ENCODE measurements at regions not wholly inside any gene's neighbourhood (a gene's known extent, or its start where the extent isn't known, plus 50 kb on each side); places are given as distances from the start of the nearest gene placed in this dataset.

GRCh38 chr22:46072110-46072881, 78.0 kb upstream of the PPARA start:
- no peak for TF ChIP-seq CTCF (IDR thresholded peaks at IDR 0.05)
- TF ChIP-seq USF1 (IDR thresholded peaks at IDR 0.05; ENCODE audit: borderline replicate concordance, low read depth): no peak
- TF ChIP-seq TCF12 (IDR thresholded peaks at IDR 0.05): no peak
- no peak for TF ChIP-seq RXRA (IDR thresholded peaks at IDR 0.05; ENCODE audit: borderline replicate concordance, low read depth)
- no peak for TF ChIP-seq JUND (IDR thresholded peaks at IDR 0.05)
- no peak; the same call in 1 of the 2 replicates for TF ChIP-seq POLR2AphosphoS5 (IDR thresholded peaks at IDR 0.05; ENCODE audit: low read depth, low read length)
- no peak for TF ChIP-seq RAD21 (IDR thresholded peaks at IDR 0.05; ENCODE audit: low read length)
- TF ChIP-seq TAF1 (IDR thresholded peaks at IDR 0.05; ENCODE audit: borderline replicate concordance, low read depth, low read length): 0 out of 2 replicates have a peak, but pooled peaks have one; percentile 37
- TF ChIP-seq EP300 (IDR thresholded peaks at IDR 0.05; ENCODE audit: borderline replicate concordance in 1 of 2, low read depth in 1 of 2, low read length in 1 of 2): no peak
